ENCODE measurements at regions not wholly inside any gene's neighbourhood (a gene's known extent, or its start where the extent isn't known, plus 50 kb on each side); places are given as distances from the start of the nearest gene placed in this dataset.

DNA sequence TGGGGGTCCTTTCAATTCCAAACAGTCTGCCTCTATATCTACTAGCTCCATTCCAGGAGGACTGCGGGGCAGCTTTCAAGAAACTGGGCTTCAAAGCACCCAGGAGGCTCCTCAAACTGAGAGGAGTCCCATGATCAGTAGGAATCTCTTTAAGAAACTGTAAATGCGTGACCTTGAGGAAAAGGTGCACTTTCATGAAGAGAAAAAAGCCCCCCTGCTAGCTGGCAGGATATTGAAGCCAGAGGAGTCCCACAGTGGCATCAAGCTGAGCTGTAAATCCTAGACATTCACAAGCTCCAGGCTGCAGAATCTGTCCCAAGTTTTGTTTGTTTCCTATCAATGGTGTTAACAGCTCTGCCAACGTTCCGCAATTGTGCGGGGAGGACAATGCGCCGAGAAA lies 790.1 kb downstream of the SLC4A3 start:
- Histone ChIP-seq H3K27me3 (ENCODE audit: control insufficient read depth in 2 of 2, insufficient read depth in 2 of 2, low read length in 2 of 2) (no peaks in the 10 kb centered on the region), H2AFZ (ENCODE audit: low read depth, low read length) (no peak overlapping the region), H3K9me1 (ENCODE audit: control insufficient read depth, insufficient read depth, low read length) (no peaks in the 10 kb centered on the region), H3K79me2 (ENCODE audit: control insufficient read depth, insufficient read depth, low read length) (no peaks in the 10 kb centered on the region), H3K36me3 (ENCODE audit: control insufficient read depth, insufficient read depth, low read length) (no peaks in the 10 kb centered on the region), H3K9ac (ENCODE audit: insufficient read depth in 1 of 2, low read depth in 2 of 2, low read length in 2 of 2) (no peak overlapping the region), H3K4me3 (no peak overlapping the region), H3K4me2 (ENCODE audit: insufficient read depth, low read length) (no peak overlapping the region), H4K20me1 (replicated peaks; ENCODE audit: control insufficient read depth, insufficient read depth, low read length) (no peaks in the 10 kb centered on the region), H3K9me3 (replicated peaks; ENCODE audit: control insufficient read depth, insufficient read depth, low read depth, low read length) (no peaks in the 10 kb centered on the region), H3K4me1 (replicated peaks in 1 of 2; ENCODE audit: control insufficient read depth in 2 of 2, insufficient read depth in 2 of 2, low read length in 2 of 2) (no peaks in the 10 kb centered on the region), H3K27ac (ENCODE audit: extremely low read depth, low read depth, low read length) (no peak overlapping the region)
- POLR2A ChIA-PET, result no interaction called here
- ATAC-seq, result no peak
- CTCF ChIA-PET (ENCODE audit: low intra/inter-chr PET ratio), result no interaction called here
- WGBS (ENCODE audit: insufficient coverage, low coverage, missing lambda C conversion rate), result 0% methylated on average over 5 of the region's 7 CpGs
- DNase-seq (ENCODE audit: extremely low read depth in 1 of 4, low spot score in 3 of 4), result no peak
- no TSS peak for BruUV-seq (replicated peaks)
- TF ChIP-seq KAT8 (IDR thresholded peaks at IDR 0.05; ENCODE audit: low read depth) (no peak), ZNF764 (CRISPR knock-in tag; IDR thresholded peaks at IDR 0.05; ENCODE audit: low read depth) (no peak), ZNF696 (CRISPR knock-in tag; conservative IDR thresholded peaks at IDR 0.05) (no peak), NR1H2 (CRISPR knock-in tag; IDR thresholded peaks at IDR 0.05) (no peak), L3MBTL2 (IDR thresholded peaks at IDR 0.05) (no peak), TGIF2 (CRISPR knock-in tag; IDR thresholded peaks at IDR 0.05) (no peak), PRMT5 (CRISPR knock-in tag; IDR thresholded peaks at IDR 0.05) (no peak), POLR2B (IDR thresholded peaks at IDR 0.05; ENCODE audit: low read depth, partially characterized antibody) (no peak), TSC22D4 (tag; IDR thresholded peaks at IDR 0.05) (no peak)
- FAIRE-seq, result no peak
- in situ Hi-C loops (cut with MboI), result no loop called here
- intact Hi-C loops (cut with micrococcal nuclease), result no loop called here

DNA sequence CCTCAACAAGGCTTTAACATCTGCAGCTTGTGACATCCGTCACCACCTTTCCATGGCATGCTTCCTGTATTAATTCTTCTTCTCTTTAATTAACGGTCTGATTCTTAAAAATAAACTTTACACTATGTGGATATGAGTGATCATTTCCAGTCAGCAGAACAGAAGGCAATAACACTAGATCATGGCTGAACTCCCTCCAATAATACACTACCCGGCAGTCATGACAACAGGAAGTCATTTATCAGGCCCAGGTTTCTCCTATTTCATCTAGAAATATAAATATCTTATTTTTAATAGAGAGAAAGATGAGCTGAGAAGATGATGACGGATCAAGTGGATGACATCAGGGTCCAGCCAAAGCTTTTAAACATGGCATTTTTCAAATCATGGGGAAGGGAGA lies 792.2 kb downstream of the SLC4A3 start:
- no peak for DNase-seq (ENCODE audit: extremely low read depth in 1 of 4, low spot score in 3 of 4)
- BruUV-seq (replicated peaks), result no TSS peak
- H4K20me1 ChIP-seq (replicated peaks; ENCODE audit: control insufficient read depth, insufficient read depth, low read length), result no peaks in the 10 kb centered on the region
- H3K4me2 ChIP-seq (ENCODE audit: insufficient read depth, low read length), result no peak overlapping the region
- in situ Hi-C loops (cut with MboI), result no loop called here
- H3K27ac ChIP-seq (ENCODE audit: extremely low read depth, low read depth, low read length), result no peak overlapping the region
- ATAC-seq, result no peak
- no peaks in the 10 kb centered on the region for H3K36me3 ChIP-seq (ENCODE audit: control insufficient read depth, insufficient read depth, low read length)
- POLR2A ChIA-PET, result no interaction called here
- no peak for FAIRE-seq
- no peak overlapping the region for H3K4me3 ChIP-seq
- no peaks in the 10 kb centered on the region for H3K27me3 ChIP-seq (ENCODE audit: control insufficient read depth in 2 of 2, insufficient read depth in 2 of 2, low read length in 2 of 2)
- intact Hi-C loops (cut with micrococcal nuclease), result no loop called here
- no peaks in the 10 kb centered on the region for H3K4me1 ChIP-seq (replicated peaks in 1 of 2; ENCODE audit: control insufficient read depth in 2 of 2, insufficient read depth in 2 of 2, low read length in 2 of 2)
- WGBS (ENCODE audit: insufficient coverage, low coverage, missing lambda C conversion rate), result 0% methylated on average over 3 of the region's 4 CpGs
- no peaks in the 10 kb centered on the region for H3K9me3 ChIP-seq (replicated peaks; ENCODE audit: control insufficient read depth, insufficient read depth, low read depth, low read length)
- CTCF ChIA-PET (ENCODE audit: low intra/inter-chr PET ratio), result no interaction called here
- no peaks in the 10 kb centered on the region for H3K79me2 ChIP-seq (ENCODE audit: control insufficient read depth, insufficient read depth, low read length)
- H3K9ac ChIP-seq (ENCODE audit: insufficient read depth in 1 of 2, low read depth in 2 of 2, low read length in 2 of 2), result no peak overlapping the region
- H2AFZ ChIP-seq (ENCODE audit: low read depth, low read length), result no peak overlapping the region
- no peaks in the 10 kb centered on the region for H3K9me1 ChIP-seq (ENCODE audit: control insufficient read depth, insufficient read depth, low read length)
- no peak for TF ChIP-seq RCOR1 (IDR thresholded peaks at IDR 0.05; ENCODE audit: borderline replicate concordance in 1 of 2, low read depth in 2 of 2, low read length in 2 of 2)
- no peak for TF ChIP-seq ZNF589 (CRISPR knock-in tag; IDR thresholded peaks at IDR 0.05; ENCODE audit: low read depth)
- TF ChIP-seq, protein P1, sequence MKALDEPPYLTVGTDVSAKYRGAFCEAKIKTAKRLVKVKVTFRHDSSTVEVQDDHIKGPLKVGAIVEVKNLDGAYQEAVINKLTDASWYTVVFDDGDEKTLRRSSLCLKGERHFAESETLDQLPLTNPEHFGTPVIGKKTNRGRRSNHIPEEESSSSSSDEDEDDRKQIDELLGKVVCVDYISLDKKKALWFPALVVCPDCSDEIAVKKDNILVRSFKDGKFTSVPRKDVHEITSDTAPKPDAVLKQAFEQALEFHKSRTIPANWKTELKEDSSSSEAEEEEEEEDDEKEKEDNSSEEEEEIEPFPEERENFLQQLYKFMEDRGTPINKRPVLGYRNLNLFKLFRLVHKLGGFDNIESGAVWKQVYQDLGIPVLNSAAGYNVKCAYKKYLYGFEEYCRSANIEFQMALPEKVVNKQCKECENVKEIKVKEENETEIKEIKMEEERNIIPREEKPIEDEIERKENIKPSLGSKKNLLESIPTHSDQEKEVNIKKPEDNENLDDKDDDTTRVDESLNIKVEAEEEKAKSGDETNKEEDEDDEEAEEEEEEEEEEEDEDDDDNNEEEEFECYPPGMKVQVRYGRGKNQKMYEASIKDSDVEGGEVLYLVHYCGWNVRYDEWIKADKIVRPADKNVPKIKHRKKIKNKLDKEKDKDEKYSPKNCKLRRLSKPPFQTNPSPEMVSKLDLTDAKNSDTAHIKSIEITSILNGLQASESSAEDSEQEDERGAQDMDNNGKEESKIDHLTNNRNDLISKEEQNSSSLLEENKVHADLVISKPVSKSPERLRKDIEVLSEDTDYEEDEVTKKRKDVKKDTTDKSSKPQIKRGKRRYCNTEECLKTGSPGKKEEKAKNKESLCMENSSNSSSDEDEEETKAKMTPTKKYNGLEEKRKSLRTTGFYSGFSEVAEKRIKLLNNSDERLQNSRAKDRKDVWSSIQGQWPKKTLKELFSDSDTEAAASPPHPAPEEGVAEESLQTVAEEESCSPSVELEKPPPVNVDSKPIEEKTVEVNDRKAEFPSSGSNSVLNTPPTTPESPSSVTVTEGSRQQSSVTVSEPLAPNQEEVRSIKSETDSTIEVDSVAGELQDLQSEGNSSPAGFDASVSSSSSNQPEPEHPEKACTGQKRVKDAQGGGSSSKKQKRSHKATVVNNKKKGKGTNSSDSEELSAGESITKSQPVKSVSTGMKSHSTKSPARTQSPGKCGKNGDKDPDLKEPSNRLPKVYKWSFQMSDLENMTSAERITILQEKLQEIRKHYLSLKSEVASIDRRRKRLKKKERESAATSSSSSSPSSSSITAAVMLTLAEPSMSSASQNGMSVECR (CRISPR knock-in tag; IDR thresholded peaks at IDR 0.05), result no peak
- no peak for TF ChIP-seq BRD4 (IDR thresholded peaks at IDR 0.05)

All from K562 (cell line).